ENCODE measurements at regions not wholly inside any gene's neighbourhood (a gene's known extent, or its start where the extent isn't known, plus 50 kb on each side); places are given as distances from the start of the nearest gene placed in this dataset.

DNA sequence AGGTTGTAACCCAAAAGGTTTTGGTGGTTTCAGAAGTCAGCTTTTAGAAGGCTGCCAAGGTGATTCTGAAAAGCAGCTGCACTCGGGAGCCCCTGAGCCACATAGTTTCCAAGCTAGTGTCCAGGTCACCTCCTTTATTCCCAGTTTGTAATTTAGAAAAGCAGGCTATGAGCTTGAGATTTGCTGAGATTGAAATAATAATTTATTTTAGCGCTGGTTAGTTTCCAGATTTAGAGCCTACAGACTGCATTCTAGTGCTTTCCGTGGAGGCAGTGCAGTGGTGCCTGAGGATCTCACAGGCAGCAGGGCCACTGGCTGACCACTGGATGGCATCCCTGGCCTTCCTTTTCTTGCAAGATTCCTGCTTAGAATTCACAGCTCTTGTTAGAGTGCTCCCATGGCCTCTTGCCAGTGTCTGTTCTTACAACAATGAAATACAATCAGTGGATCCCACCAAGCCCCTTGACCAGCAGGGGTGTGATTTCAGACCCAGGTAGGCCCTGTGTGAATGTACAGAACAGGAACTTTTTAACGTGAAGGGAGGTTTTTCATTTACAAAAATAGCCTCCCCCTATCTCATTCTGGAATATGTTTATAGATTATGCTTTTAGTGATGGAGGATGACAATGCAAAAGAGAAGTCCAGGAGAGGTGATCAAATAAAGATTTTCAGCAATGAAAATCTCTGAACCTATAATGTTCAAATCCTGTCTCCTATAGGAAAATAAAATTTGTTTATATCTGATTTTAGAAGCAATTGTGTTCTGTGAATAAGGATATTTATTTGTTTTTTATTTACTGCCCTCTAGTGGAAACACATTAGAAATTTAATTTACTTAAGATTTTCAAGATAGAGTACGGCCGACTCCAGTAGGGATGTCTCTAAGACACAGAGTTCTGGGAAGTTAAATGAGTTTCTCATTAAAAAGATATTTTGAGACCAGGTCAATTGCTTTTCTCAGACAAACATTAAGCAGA lies 362.1 kb upstream of the STXBP6 start:
- TF ChIP-seq, protein P1, sequence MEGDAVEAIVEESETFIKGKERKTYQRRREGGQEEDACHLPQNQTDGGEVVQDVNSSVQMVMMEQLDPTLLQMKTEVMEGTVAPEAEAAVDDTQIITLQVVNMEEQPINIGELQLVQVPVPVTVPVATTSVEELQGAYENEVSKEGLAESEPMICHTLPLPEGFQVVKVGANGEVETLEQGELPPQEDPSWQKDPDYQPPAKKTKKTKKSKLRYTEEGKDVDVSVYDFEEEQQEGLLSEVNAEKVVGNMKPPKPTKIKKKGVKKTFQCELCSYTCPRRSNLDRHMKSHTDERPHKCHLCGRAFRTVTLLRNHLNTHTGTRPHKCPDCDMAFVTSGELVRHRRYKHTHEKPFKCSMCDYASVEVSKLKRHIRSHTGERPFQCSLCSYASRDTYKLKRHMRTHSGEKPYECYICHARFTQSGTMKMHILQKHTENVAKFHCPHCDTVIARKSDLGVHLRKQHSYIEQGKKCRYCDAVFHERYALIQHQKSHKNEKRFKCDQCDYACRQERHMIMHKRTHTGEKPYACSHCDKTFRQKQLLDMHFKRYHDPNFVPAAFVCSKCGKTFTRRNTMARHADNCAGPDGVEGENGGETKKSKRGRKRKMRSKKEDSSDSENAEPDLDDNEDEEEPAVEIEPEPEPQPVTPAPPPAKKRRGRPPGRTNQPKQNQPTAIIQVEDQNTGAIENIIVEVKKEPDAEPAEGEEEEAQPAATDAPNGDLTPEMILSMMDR (IDR thresholded peaks at IDR 0.05), result no peak
- TF ChIP-seq POLR2A (IDR thresholded peaks at IDR 0.05), result no peak

Measured in lower leg skin (tissue), 3 donors.